Tibial artery (tissue), 4 donors: ENCODE measurements at regions not wholly inside any gene's neighbourhood (a gene's known extent, or its start where the extent isn't known, plus 50 kb on each side); places are given as distances from the start of the nearest gene placed in this dataset.

ENCODE experiments used
- DNase-seq, 2 donors: peaks; one replicate each; pipeline ENCODE4 v3.0.0-alpha.2; 2019
- H3K27ac ChIP-seq, 2 donors: fragments of 200-600 bp; sonication (generic) in 1 of 2; 1 replicate in 1 of 2; 2 replicates in 1 of 2; pipeline ENCODE4 v1.5.1; 2018 to 2019; ENCODE audit warnings: mild to moderate bottlenecking in 1 of 2
- H3K27me3 ChIP-seq, 2 donors: fragments of 200-600 bp; sonication (generic) in 1 of 2; one replicate each; pipeline versions ENCODE4 v1.5.1 to v1.6.0; 2016 to 2019
- H3K36me3 ChIP-seq, 3 donors: fragments of 200-600 bp; sonication (generic) in 2 of 3; one replicate each; pipeline ENCODE4 v1.5.1; 2016 to 2019; ENCODE audit warnings: mild to moderate bottlenecking in 2 of 3
- H3K4me1 ChIP-seq, 4 donors: fragments of 200-600 bp; sonication (generic) in 2 of 4; 1 replicate in 3 of 4; 2 replicates in 1 of 4; pipeline ENCODE4 v1.5.1; 2016 to 2019
- H3K4me3 ChIP-seq, 2 donors: fragments of 200-600 bp; sonication (generic) in 1 of 2; 1 replicate in 1 of 2; 2 replicates in 1 of 2; pipeline ENCODE4 v1.5.1; 2018 to 2019; ENCODE audit warnings: mild to moderate bottlenecking in 2 of 2
- H3K9me3 ChIP-seq, 3 donors: fragments of 200-600 bp; sonication (generic) in 1 of 3; one replicate each; pipeline ENCODE4 v1.5.1; 2016 to 2019
- CTCF ChIP-seq, 2 experiments: fragments of 200-600 bp in 1 of 2; fragments of 450-650 bp in 1 of 2; IDR thresholded peaks; one replicate each; pipeline ENCODE4 v1.5.1; 2017 to 2019; ENCODE audit warnings: antibody characterized with exemption in 2 of 2, mild to moderate bottlenecking in 1 of 2, moderate library complexity in 1 of 2
- intact Hi-C: fragments of 100-400 bp; cut with DNase I; formaldehyde crosslinking; loops from one replicate; pipeline ENCODE4 v1.15.0; 2023; ENCODE audit warnings: low total_unique reads

GRCh38 chr6:166027761-166028160 lies 139.9 kb downstream of the TBXT start:
- no peak for TF ChIP-seq CTCF (IDR thresholded peaks at IDR 0.05)
- Histone ChIP-seq H3K27ac (no peak overlapping the region), H3K27me3 (no peaks in the 10 kb centered on the region), H3K4me1 (no peaks in the 10 kb centered on the region), H3K36me3 (no peaks in the 10 kb centered on the region), H3K9me3 (no peaks in the 10 kb centered on the region), H3K4me3 (no peak overlapping the region)
- intact Hi-C loops, result no loop called here
- DNase-seq, result no peak

- H3K36me3 ChIP-seq, result no peaks in the 10 kb centered on the region
- H3K9me3 ChIP-seq, result no peaks in the 10 kb centered on the region
- TF ChIP-seq CTCF (IDR thresholded peaks at IDR 0.05), result no peak
- no peak for DNase-seq
- H3K4me3 ChIP-seq, result no peak overlapping the region
- H3K27ac ChIP-seq, result no peak overlapping the region
- intact Hi-C loops, result no loop called here
- H3K4me1 ChIP-seq, result no peaks in the 10 kb centered on the region
- no peaks in the 10 kb centered on the region for H3K27me3 ChIP-seq
These were observed 141.0 kb downstream of the TBXT start for GRCh38 chr6:166026586-166027126.

GRCh38 chr6:166025149-166025898 lies 142.3 kb downstream of the TBXT start:
- Histone ChIP-seq H3K9me3 (no peaks in the 10 kb centered on the region), H3K4me1 (no peaks in the 10 kb centered on the region), H3K27ac (no peak overlapping the region), H3K4me3 (no peak overlapping the region), H3K27me3 (no peaks in the 10 kb centered on the region), H3K36me3 (no peaks in the 10 kb centered on the region)
- DNase-seq, result no peak
- intact Hi-C loops, result no loop called here
- TF ChIP-seq CTCF (IDR thresholded peaks at IDR 0.05), result no peak

GRCh38 chr6:166024252-166024651 lies 143.4 kb downstream of the TBXT start:
- intact Hi-C loops, result no loop called here
- no peaks in the 10 kb centered on the region for H3K27me3 ChIP-seq
- no peaks in the 10 kb centered on the region for H3K4me1 ChIP-seq
- no peak for TF ChIP-seq CTCF (IDR thresholded peaks at IDR 0.05)
- no peaks in the 10 kb centered on the region for H3K36me3 ChIP-seq
- H3K27ac ChIP-seq, result no peak overlapping the region
- H3K4me3 ChIP-seq, result no peak overlapping the region
- H3K9me3 ChIP-seq, result no peaks in the 10 kb centered on the region
- no peak for DNase-seq

GRCh38 chr6:166023273-166023989 lies 144.2 kb downstream of the TBXT start:
- H3K27ac ChIP-seq, result no peak overlapping the region
- intact Hi-C loops, result no loop called here
- H3K4me1 ChIP-seq, result no peaks in the 10 kb centered on the region
- no peak overlapping the region for H3K4me3 ChIP-seq
- H3K36me3 ChIP-seq, result no peaks in the 10 kb centered on the region
- no peak for DNase-seq
- no peaks in the 10 kb centered on the region for H3K9me3 ChIP-seq
- TF ChIP-seq CTCF (IDR thresholded peaks at IDR 0.05), result no peak
- no peaks in the 10 kb centered on the region for H3K27me3 ChIP-seq
